PC-3 (cell line): ENCODE measurements at regions not wholly inside any gene's neighbourhood (a gene's known extent, or its start where the extent isn't known, plus 50 kb on each side); places are given as distances from the start of the nearest gene placed in this dataset.

ENCODE experiments used
- CTCF ChIP-seq: fragments of 300-600 bp; sonication (generic); conservative IDR thresholded peaks from 2 replicates; pipeline ENCODE4 v1.5.1; 2017; ENCODE audit warnings: antibody characterized with exemption, low read depth, mild to moderate bottlenecking, low read length
- EZH2 ChIP-seq: fragments of 300-600 bp; sonication (generic); IDR thresholded peaks from one replicate; pipeline ENCODE4 v1.6.1; 2017; ENCODE audit warnings: antibody characterized with exemption, mild to moderate bottlenecking, low read length; ENCODE audit not compliant: unreplicated experiment
- EZH2phosphoT487 ChIP-seq: fragments of 300-600 bp; sonication (generic); IDR thresholded peaks from 2 replicates; pipeline ENCODE4 v1.6.1; 2018; ENCODE audit warnings: mild to moderate bottlenecking, antibody characterized with exemption, low read length, borderline replicate concordance

- TF ChIP-seq CTCF (no peak), EZH2 (no peak), EZH2phosphoT487 (no peak)
These were observed 567.2 kb downstream of the PTPRU start for GRCh38 chr1:29803486-29803885.
